ENCODE measurements at regions not wholly inside any gene's neighbourhood (a gene's known extent, or its start where the extent isn't known, plus 50 kb on each side); places are given as distances from the start of the nearest gene placed in this dataset.

GRCh38 chr6:20284672-20285071 is 72.4 kb upstream of the MBOAT1 start:
- no peak for TF ChIP-seq MAX (IDR thresholded peaks at IDR 0.05)
- no peak for TF ChIP-seq KDM1A (IDR thresholded peaks at IDR 0.05; ENCODE audit: low read depth)
- no peak for TF ChIP-seq SMC3 (IDR thresholded peaks at IDR 0.05)
- TF ChIP-seq CTCF (IDR thresholded peaks at IDR 0.05) = no peak
- TF ChIP-seq RFX5 (IDR thresholded peaks at IDR 0.05) = no peak
- no peak for TF ChIP-seq E2F6 (IDR thresholded peaks at IDR 0.05; ENCODE audit: borderline replicate concordance, low read depth)
- no peak for TF ChIP-seq JUN (IDR thresholded peaks at IDR 0.05)
- TF ChIP-seq POLR2A (IDR thresholded peaks at IDR 0.05; ENCODE audit: low read length) = no peak
- TF ChIP-seq BHLHE40 (IDR thresholded peaks at IDR 0.05; ENCODE audit: low read depth, low read length) = no peak

Data from A549 (cell line).